H9 (cell line): ENCODE measurements at regions not wholly inside any gene's neighbourhood (a gene's known extent, or its start where the extent isn't known, plus 50 kb on each side); places are given as distances from the start of the nearest gene placed in this dataset.

ENCODE experiments used
- DNase-seq: peaks from one replicate; pipeline ENCODE4 v3.0.0-alpha.2; 2017
- H2AFZ ChIP-seq: one replicate; pipeline ENCODE4 v1.6.1; 2013; ENCODE audit warnings: mild to moderate bottlenecking, low read length, control low read depth, moderate library complexity
- H2AK5ac ChIP-seq: 2 replicates; pipeline ENCODE4 v1.6.1; 2013; ENCODE audit warnings: low read length, control low read depth, mixed read lengths; ENCODE audit not compliant: insufficient read length
- H2BK120ac ChIP-seq: one replicate; pipeline ENCODE4 v1.6.1; 2013; ENCODE audit warnings: low read depth, mild to moderate bottlenecking, low read length, control low read depth, inconsistent platforms; ENCODE audit not compliant: poor library complexity, severe bottlenecking
- H2BK12ac ChIP-seq: 2 replicates; pipeline ENCODE4 v1.6.1; 2013; ENCODE audit warnings: low read length, control low read depth, mixed read lengths, low read depth; ENCODE audit not compliant: insufficient read length
- H2BK15ac ChIP-seq: 2 replicates; pipeline ENCODE4 v1.6.1; 2013; ENCODE audit warnings: low read depth, low read length, control low read depth
- H2BK20ac ChIP-seq: one replicate; pipeline ENCODE4 v1.6.1; 2013; ENCODE audit warnings: low read depth, mild to moderate bottlenecking, low read length, control low read depth, inconsistent platforms; ENCODE audit not compliant: poor library complexity, severe bottlenecking
- H2BK5ac ChIP-seq: 2 replicates; pipeline ENCODE4 v1.6.1; 2013; ENCODE audit warnings: low read length, control low read depth, mixed read lengths; ENCODE audit not compliant: insufficient read length
- H3K14ac ChIP-seq: 2 replicates; pipeline ENCODE4 v1.6.1; 2013; ENCODE audit warnings: low read length, control low read depth; ENCODE audit not compliant: insufficient read depth
- H3K18ac ChIP-seq: 2 replicates; pipeline ENCODE4 v1.6.1; 2013; ENCODE audit warnings: low read depth, mild to moderate bottlenecking, mixed read lengths, low read length, control low read depth; ENCODE audit not compliant: insufficient read length
- H3K23ac ChIP-seq: 2 replicates; pipeline ENCODE4 v1.6.1; 2013; ENCODE audit warnings: low read length, control low read depth, mixed read lengths, low read depth; ENCODE audit not compliant: insufficient read length
- H3K23me2 ChIP-seq: 2 replicates; pipeline ENCODE4 v1.6.1; 2013; ENCODE audit warnings: low read depth, mild to moderate bottlenecking, mixed read lengths, low read length, control low read depth; ENCODE audit not compliant: insufficient read length, poor library complexity, severe bottlenecking
- H3K27ac ChIP-seq: 2 replicates; pipeline ENCODE4 v1.5.1; 2013; ENCODE audit warnings: low read length, control low read depth, mixed read lengths, low read depth; ENCODE audit not compliant: insufficient read length
- H3K27me3 ChIP-seq: 2 replicates; pipeline ENCODE4 v1.6.1; 2013; ENCODE audit warnings: low read length, control low read depth, inconsistent platforms; ENCODE audit not compliant: insufficient read depth
- H3K4ac ChIP-seq: 2 replicates; pipeline ENCODE4 v1.6.1; 2013; ENCODE audit warnings: low read depth, mild to moderate bottlenecking, control low read depth, inconsistent platforms, low read length, moderate library complexity
- H3K4me1 ChIP-seq: 2 replicates; pipeline ENCODE4 v1.6.1; 2013; ENCODE audit warnings: low read length, control low read depth, inconsistent platforms; ENCODE audit not compliant: insufficient read depth
- H3K4me2 ChIP-seq: 2 replicates; pipeline ENCODE4 v1.6.1; 2013; ENCODE audit warnings: low read length, control low read depth, mixed read lengths; ENCODE audit not compliant: insufficient read length, insufficient read depth
- H3K56ac ChIP-seq: 2 replicates; pipeline ENCODE4 v1.6.1; 2013; ENCODE audit warnings: low read depth, mild to moderate bottlenecking, mixed read lengths, low read length, control low read depth; ENCODE audit not compliant: insufficient read length
- H3K79me1 ChIP-seq: 2 replicates; pipeline ENCODE4 v1.6.1; 2013; ENCODE audit warnings: low read depth, mild to moderate bottlenecking, moderate library complexity, low read length, control low read depth, inconsistent platforms; ENCODE audit not compliant: insufficient read depth, poor library complexity, severe bottlenecking
- H3K79me2 ChIP-seq: 2 replicates; pipeline ENCODE4 v1.6.1; 2013; ENCODE audit warnings: low read length, control low read depth, inconsistent platforms; ENCODE audit not compliant: insufficient read depth
- H3K9ac ChIP-seq: 2 replicates; pipeline ENCODE4 v1.6.1; 2013; ENCODE audit warnings: low read length, control low read depth, mixed read lengths; ENCODE audit not compliant: insufficient read length; ENCODE audit errors: extremely low read depth
- H3K9me3 ChIP-seq: one replicate; pipeline ENCODE4 v1.6.1; 2013; ENCODE audit warnings: low read depth, low read length, inconsistent platforms; ENCODE audit not compliant: control insufficient read depth
- H3T11ph ChIP-seq: one replicate; pipeline ENCODE4 v1.6.1; 2013; ENCODE audit warnings: mild to moderate bottlenecking, low read length, control low read depth, inconsistent platforms
- H4K20me1 ChIP-seq: one replicate; pipeline ENCODE4 v1.6.1; 2013; ENCODE audit not compliant: control insufficient read depth, insufficient read length, insufficient read depth
- H4K5ac ChIP-seq: 2 replicates; pipeline ENCODE4 v1.6.1; 2013; ENCODE audit warnings: low read depth, mild to moderate bottlenecking, mixed read lengths, low read length, control low read depth; ENCODE audit not compliant: insufficient read length
- H4K8ac ChIP-seq: replicated peaks from 2 replicates; pipeline ENCODE4 v1.6.1; 2013; ENCODE audit warnings: low read length, control low read depth, mixed read lengths, low read depth; ENCODE audit not compliant: insufficient read length
- H4K91ac ChIP-seq: 2 replicates; pipeline ENCODE4 v1.6.1; 2013; ENCODE audit warnings: low read depth, mild to moderate bottlenecking, moderate library complexity, mixed read lengths, low read length, control low read depth; ENCODE audit not compliant: insufficient read length
- H3K27ac Mint-ChIP-seq, 3 experiments: 2 replicates in 2 of 3; 3 replicates in 1 of 3; pipeline ENCODE4 v1.8.0; 2020 to 2021; ENCODE audit warnings: mixed read lengths in 3 of 3, mild to moderate bottlenecking in 1 of 3, moderate library complexity in 1 of 3
- H3K27me3 Mint-ChIP-seq: 2 replicates; pipeline ENCODE4 v1.8.0; 2021; ENCODE audit warnings: low read depth, mild to moderate bottlenecking, moderate library complexity, mixed read lengths
- H3K36me3 Mint-ChIP-seq, 3 experiments: 2 replicates in 2 of 3; 3 replicates in 1 of 3; pipeline ENCODE4 v1.8.0; 2020 to 2021; ENCODE audit warnings: low read depth in 3 of 3, mixed read lengths in 3 of 3; ENCODE audit not compliant: insufficient read depth in 1 of 3
- H3K4me1 Mint-ChIP-seq, 2 experiments: 2 replicates each; pipeline ENCODE4 v1.8.0; 2020; ENCODE audit warnings: mixed read lengths in 2 of 2
- H3K4me3 Mint-ChIP-seq, 2 experiments: 2 replicates in 1 of 2; 3 replicates in 1 of 2; pipeline ENCODE4 v1.8.0; 2020 to 2021; ENCODE audit warnings: mild to moderate bottlenecking in 2 of 2, mixed read lengths in 2 of 2, moderate library complexity in 1 of 2
- H3K9me3 Mint-ChIP-seq, 2 experiments: 2 replicates in 1 of 2; 3 replicates in 1 of 2; pipeline ENCODE4 v1.8.0; 2020; ENCODE audit warnings: mild to moderate bottlenecking in 2 of 2, mixed read lengths in 2 of 2, moderate library complexity in 1 of 2
- WGBS: extraction: QIAGEN DNeasy Blood & Tissue Kit; methylation state at CpG from one replicate; pipeline ENCODE4 v1.1.7; 2013; ENCODE audit warnings: missing lambda C conversion rate, low lambda C conversion rate, mixed read lengths; ENCODE audit not compliant: insufficient read length; ENCODE audit errors: extremely low coverage; 5-methylcytosine and 5-hydroxymethylcytosine counted together
- TF ChIP-seq, protein P1 (sequence below): fragments of 200-600 bp; sonication (generic); conservative IDR thresholded peaks from 3 replicates; pipeline ENCODE4 v1.8.0; 2021; ENCODE audit warnings: antibody characterized with exemption, mild to moderate bottlenecking

DNA sequence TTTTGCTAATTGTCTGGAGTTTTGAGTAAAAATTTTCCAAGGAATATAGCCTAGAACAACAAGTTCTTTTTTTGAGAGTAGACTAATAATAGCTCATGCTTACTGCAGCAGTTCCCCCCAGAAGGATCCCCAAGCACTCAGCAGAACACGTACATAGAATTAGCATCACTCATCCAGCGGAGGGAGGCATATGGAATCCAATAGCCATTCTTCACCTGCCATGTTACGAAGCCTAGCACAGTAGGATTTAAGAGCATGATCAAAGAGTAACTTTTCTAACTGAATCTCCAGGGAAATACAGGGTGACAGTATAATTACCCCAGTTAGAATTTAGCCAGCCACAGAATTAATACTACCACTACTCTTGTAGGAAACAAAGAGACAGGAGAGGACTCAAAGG lies 511.7 kb upstream of the NOX3 start:
- Histone ChIP-seq H4K8ac (no peak overlapping the region), H3K79me2 (no peaks in the 10 kb centered on the region), H3K14ac (no peak overlapping the region), H3K23ac (no peak overlapping the region), H3K18ac (no peak overlapping the region), H4K20me1 (no peaks in the 10 kb centered on the region), H3K4me1 (no peaks in the 10 kb centered on the region), H3K27me3 (no peaks in the 10 kb centered on the region), H3K9me3 (no peaks in the 10 kb centered on the region), H3K56ac (no peak overlapping the region), H3K4ac (no peak overlapping the region), H3K27ac (no peak overlapping the region), H2BK15ac (no peak overlapping the region), H3K4me2 (no peak overlapping the region), H3K23me2 (no peaks in the 10 kb centered on the region), H2AFZ (no peak overlapping the region), H4K5ac (no peak overlapping the region), H2BK5ac (no peak overlapping the region), H2BK120ac (no peak overlapping the region), H2BK12ac (no peak overlapping the region), H3K9ac (no peak overlapping the region), H3T11ph (no peak overlapping the region), H3K79me1 (no peaks in the 10 kb centered on the region), H2BK20ac (no peak overlapping the region), H2AK5ac (no peak overlapping the region), H4K91ac (no peak overlapping the region)
- H3K9me3 Mint-ChIP-seq = peaks cover 0 to 4% of the 10 kb centered on the region in 2 experiments; a peak in 2 of 5 replicates
- no peak overlapping the region for H3K4me3 Mint-ChIP-seq
- TF ChIP-seq, protein P1, sequence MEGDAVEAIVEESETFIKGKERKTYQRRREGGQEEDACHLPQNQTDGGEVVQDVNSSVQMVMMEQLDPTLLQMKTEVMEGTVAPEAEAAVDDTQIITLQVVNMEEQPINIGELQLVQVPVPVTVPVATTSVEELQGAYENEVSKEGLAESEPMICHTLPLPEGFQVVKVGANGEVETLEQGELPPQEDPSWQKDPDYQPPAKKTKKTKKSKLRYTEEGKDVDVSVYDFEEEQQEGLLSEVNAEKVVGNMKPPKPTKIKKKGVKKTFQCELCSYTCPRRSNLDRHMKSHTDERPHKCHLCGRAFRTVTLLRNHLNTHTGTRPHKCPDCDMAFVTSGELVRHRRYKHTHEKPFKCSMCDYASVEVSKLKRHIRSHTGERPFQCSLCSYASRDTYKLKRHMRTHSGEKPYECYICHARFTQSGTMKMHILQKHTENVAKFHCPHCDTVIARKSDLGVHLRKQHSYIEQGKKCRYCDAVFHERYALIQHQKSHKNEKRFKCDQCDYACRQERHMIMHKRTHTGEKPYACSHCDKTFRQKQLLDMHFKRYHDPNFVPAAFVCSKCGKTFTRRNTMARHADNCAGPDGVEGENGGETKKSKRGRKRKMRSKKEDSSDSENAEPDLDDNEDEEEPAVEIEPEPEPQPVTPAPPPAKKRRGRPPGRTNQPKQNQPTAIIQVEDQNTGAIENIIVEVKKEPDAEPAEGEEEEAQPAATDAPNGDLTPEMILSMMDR = no peak
- H3K36me3 Mint-ChIP-seq = 0 out of 7 replicates have a peak, but pooled peaks cover 0 to 4% (median 0%) of the 10 kb centered on the region in 3 experiments
- peaks cover 4 to 5% of the 10 kb centered on the region in 2 experiments; a peak in 3 of 4 replicates for H3K4me1 Mint-ChIP-seq
- no peaks in the 10 kb centered on the region for H3K27me3 Mint-ChIP-seq
- DNase-seq = no peak
- WGBS = no CpG with 5 or more reads among the region's 3 CpGs
- no peak overlapping the region for H3K27ac Mint-ChIP-seq
